ENCODE measurements at regions not wholly inside any gene's neighbourhood (a gene's known extent, or its start where the extent isn't known, plus 50 kb on each side); places are given as distances from the start of the nearest gene placed in this dataset.

DNA sequence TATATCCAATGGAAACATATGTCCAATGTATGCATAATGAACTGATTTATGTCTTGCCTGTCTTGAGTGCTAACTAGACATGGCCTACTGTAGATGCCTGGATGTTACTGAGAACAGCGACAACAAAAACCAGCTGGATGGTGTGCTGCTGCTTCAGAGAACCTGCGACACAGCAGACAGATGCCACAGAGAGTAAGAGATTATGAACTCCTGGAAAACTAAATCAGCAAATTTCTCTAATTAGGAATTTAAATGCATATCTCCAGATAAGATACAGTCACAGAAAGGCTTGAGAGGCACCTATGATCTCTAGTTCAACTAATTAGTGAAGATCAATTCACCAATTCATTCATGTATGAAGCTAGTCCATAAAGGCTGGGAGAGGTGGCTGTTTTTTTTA is 1508.0 kb upstream of the TENM4 start:
- TF ChIP-seq, protein P1, sequence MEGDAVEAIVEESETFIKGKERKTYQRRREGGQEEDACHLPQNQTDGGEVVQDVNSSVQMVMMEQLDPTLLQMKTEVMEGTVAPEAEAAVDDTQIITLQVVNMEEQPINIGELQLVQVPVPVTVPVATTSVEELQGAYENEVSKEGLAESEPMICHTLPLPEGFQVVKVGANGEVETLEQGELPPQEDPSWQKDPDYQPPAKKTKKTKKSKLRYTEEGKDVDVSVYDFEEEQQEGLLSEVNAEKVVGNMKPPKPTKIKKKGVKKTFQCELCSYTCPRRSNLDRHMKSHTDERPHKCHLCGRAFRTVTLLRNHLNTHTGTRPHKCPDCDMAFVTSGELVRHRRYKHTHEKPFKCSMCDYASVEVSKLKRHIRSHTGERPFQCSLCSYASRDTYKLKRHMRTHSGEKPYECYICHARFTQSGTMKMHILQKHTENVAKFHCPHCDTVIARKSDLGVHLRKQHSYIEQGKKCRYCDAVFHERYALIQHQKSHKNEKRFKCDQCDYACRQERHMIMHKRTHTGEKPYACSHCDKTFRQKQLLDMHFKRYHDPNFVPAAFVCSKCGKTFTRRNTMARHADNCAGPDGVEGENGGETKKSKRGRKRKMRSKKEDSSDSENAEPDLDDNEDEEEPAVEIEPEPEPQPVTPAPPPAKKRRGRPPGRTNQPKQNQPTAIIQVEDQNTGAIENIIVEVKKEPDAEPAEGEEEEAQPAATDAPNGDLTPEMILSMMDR (IDR thresholded peaks at IDR 0.05; ENCODE audit: low read depth, low read length, poor library complexity, severe bottlenecking) = no peak
- no peak for TF ChIP-seq EZH2phosphoT487 (IDR thresholded peaks at IDR 0.05; ENCODE audit: borderline replicate concordance, low read length)
